ENCODE measurements at regions not wholly inside any gene's neighbourhood (a gene's known extent, or its start where the extent isn't known, plus 50 kb on each side); places are given as distances from the start of the nearest gene placed in this dataset.
"Not testable (repeated sequence)": the region's sequence is repeated elsewhere in the genome, so short reads cannot be mapped to it uniquely, and the experiment has no call there.

DNA sequence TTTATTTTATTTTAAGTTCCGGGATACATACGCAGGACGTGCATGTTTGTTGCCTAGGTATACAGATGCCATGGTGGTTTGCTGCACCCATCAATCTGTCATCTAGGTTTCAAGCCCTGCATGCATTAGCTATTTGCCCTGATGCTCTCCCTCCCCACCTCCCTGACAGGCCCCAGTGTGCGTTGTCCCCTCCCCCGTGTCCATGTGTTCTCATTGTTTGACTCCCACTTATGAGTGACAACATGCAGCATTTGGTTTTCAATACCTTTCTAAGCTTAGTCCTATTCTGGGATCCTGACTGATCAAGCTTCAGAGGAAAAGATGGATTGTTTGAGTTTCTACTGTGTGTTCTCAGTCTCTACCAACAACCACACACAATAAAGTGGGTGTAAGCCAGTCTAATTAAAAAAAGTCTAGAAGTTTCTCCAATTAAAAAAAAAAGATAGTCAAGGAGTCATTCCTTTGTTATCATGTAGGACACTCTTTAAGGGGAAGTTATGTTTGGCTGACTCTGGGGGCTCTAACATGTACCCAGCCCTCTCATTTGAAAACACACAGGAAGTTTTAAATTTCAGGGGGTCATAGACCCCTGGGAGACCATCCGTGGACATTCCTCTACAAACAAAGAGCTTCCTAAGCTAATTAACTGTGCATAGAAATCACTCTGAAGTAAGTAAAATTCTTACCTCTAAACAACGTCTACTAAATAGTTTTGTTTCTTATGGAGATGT lies 66.3 kb upstream of the ADAMTS18 start:
- no peak for ATAC-seq
- no peaks in the 10 kb centered on the region for H3K4me1 ChIP-seq
- TF ChIP-seq, protein P1, sequence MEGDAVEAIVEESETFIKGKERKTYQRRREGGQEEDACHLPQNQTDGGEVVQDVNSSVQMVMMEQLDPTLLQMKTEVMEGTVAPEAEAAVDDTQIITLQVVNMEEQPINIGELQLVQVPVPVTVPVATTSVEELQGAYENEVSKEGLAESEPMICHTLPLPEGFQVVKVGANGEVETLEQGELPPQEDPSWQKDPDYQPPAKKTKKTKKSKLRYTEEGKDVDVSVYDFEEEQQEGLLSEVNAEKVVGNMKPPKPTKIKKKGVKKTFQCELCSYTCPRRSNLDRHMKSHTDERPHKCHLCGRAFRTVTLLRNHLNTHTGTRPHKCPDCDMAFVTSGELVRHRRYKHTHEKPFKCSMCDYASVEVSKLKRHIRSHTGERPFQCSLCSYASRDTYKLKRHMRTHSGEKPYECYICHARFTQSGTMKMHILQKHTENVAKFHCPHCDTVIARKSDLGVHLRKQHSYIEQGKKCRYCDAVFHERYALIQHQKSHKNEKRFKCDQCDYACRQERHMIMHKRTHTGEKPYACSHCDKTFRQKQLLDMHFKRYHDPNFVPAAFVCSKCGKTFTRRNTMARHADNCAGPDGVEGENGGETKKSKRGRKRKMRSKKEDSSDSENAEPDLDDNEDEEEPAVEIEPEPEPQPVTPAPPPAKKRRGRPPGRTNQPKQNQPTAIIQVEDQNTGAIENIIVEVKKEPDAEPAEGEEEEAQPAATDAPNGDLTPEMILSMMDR (IDR thresholded peaks at IDR 0.05), result no peak
- H3K27ac ChIP-seq, result no peak overlapping the region
- no peak overlapping the region for H3K4me3 ChIP-seq
- intact Hi-C loops (cut with DNase I), result no loop called here
- H3K36me3 ChIP-seq, result no peaks in the 10 kb centered on the region
- DNase-seq, result no peak
- H3K9me3 ChIP-seq, result no peaks in the 10 kb centered on the region
- no peaks in the 10 kb centered on the region for H3K27me3 ChIP-seq (ENCODE audit: low read depth)

DNA sequence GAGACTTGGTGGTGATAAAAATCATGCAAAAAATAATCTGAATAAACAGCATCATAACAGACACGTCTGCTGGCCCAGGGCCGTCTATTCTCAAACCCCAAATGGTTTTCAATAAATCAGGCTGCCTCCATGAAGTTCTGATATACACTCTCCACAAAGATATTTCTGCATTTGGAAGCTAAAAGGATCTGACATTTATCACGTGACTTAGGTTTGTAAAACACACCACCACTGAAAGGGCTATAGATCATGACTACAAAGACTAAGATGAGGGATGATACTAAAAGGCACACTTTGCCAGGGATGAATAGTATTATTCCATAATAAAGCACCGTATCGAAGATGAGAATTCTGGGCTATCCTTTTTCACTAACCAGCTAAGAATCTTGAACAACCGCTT lies 67.6 kb upstream of the ADAMTS18 start:
- Histone ChIP-seq H3K36me3 (no peaks in the 10 kb centered on the region), H3K4me1 (no peaks in the 10 kb centered on the region), H3K4me3 (no peak overlapping the region), H3K9me3 (no peaks in the 10 kb centered on the region), H3K27me3 (ENCODE audit: low read depth) (no peaks in the 10 kb centered on the region), H3K27ac (no peak overlapping the region)
- TF ChIP-seq, protein P1 (IDR thresholded peaks at IDR 0.05), result no peak
- ATAC-seq (no peak), DNase-seq (no peak)
- intact Hi-C loops (cut with DNase I), result no loop called here

- intact Hi-C loops (cut with DNase I); H3K4me1 ChIP-seq; H3K4me3 ChIP-seq; DNase-seq; ATAC-seq; H3K9me3 ChIP-seq; H3K27ac ChIP-seq; H3K36me3 ChIP-seq; H3K27me3 ChIP-seq (ENCODE audit: low read depth): not testable (repeated sequence)
Observed at GRCh38 chr16:77506492-77506891, 71.7 kb upstream of the ADAMTS18 start.

GRCh38 chr16:77509051-77509450 lies 74.2 kb upstream of the ADAMTS18 start:
- H3K4me1 ChIP-seq, result no peaks in the 10 kb centered on the region
- ATAC-seq (no peak), DNase-seq (no peak)
- no peak overlapping the region for H3K4me3 ChIP-seq
- no peaks in the 10 kb centered on the region for H3K27me3 ChIP-seq (ENCODE audit: low read depth)
- H3K27ac ChIP-seq, result no peak overlapping the region
- H3K9me3 ChIP-seq, result no peaks in the 10 kb centered on the region
- no peaks in the 10 kb centered on the region for H3K36me3 ChIP-seq
- TF ChIP-seq, protein P1 (IDR thresholded peaks at IDR 0.05), result no peak
- intact Hi-C loops (cut with DNase I), result no loop called here

DNA sequence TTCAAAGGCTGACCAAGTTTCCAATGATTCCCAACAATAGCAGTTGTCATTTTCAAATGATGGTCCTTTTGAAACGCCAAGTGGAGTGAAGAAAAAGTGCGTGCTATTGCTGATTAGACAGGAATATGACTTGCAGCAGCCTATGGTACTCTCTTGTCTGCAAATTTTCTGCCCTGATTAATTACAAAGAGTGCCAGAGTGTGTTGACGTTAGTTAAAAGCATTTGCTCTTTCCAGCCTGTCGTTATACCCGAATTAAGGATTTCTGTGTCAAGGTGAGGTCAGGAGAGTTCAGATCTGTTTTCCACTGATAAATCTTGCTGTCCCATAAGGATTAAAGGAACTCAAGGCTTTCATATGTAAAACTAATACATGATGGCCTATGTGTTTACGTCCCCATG lies 75.0 kb upstream of the ADAMTS18 start:
- ATAC-seq (no peak), DNase-seq (no peak)
- no peaks in the 10 kb centered on the region for H3K27me3 ChIP-seq (ENCODE audit: low read depth)
- H3K4me3 ChIP-seq, result no peak overlapping the region
- TF ChIP-seq, protein P1 (IDR thresholded peaks at IDR 0.05), result no peak
- no peaks in the 10 kb centered on the region for H3K36me3 ChIP-seq
- no peak overlapping the region for H3K27ac ChIP-seq
- intact Hi-C loops (cut with DNase I), result no loop called here
- H3K9me3 ChIP-seq, result no peaks in the 10 kb centered on the region
- H3K4me1 ChIP-seq, result no peaks in the 10 kb centered on the region

- TF ChIP-seq, protein P1 (IDR thresholded peaks at IDR 0.05), result no peak
- H3K27ac ChIP-seq, result no peak overlapping the region
- H3K27me3 ChIP-seq (ENCODE audit: low read depth), result no peaks in the 10 kb centered on the region
- intact Hi-C loops (cut with DNase I), result no loop called here
- ATAC-seq, result no peak
- no peak overlapping the region for H3K4me3 ChIP-seq
- DNase-seq, result no peak
- H3K36me3 ChIP-seq, result no peaks in the 10 kb centered on the region
- H3K4me1 ChIP-seq, result no peaks in the 10 kb centered on the region
- no peaks in the 10 kb centered on the region for H3K9me3 ChIP-seq
Observed at GRCh38 chr16:77511053-77511452, 76.2 kb upstream of the ADAMTS18 start.

Data from lower lobe of right lung (tissue), 2 donors.